Upper lobe of right lung (tissue), 1 donor: ENCODE measurements at regions not wholly inside any gene's neighbourhood (a gene's known extent, or its start where the extent isn't known, plus 50 kb on each side); places are given as distances from the start of the nearest gene placed in this dataset.
"Not testable (repeated sequence)": the region's sequence is repeated elsewhere in the genome, so short reads cannot be mapped to it uniquely, and the experiment has no call there.

Experiments
- ATAC-seq: fragments of 200-7000 bp; cut with Tn5 transposase; one replicate; pipeline ENCODE4 v1.9.1; 2020; ENCODE audit warnings: mild to moderate bottlenecking, moderate library complexity
- DNase-seq: peaks from one replicate; pipeline ENCODE4 v3.0.0-alpha.2; 2020
- H3K27ac ChIP-seq: fragments of 200-600 bp; one replicate; pipeline ENCODE4 v1.8.0; 2022
- H3K27me3 ChIP-seq: fragments of 200-600 bp; one replicate; pipeline ENCODE4 v1.8.0; 2022; ENCODE audit warnings: mild to moderate bottlenecking
- H3K36me3 ChIP-seq: fragments of 200-600 bp; one replicate; pipeline ENCODE4 v1.8.0; 2022
- H3K4me1 ChIP-seq: fragments of 200-600 bp; one replicate; pipeline ENCODE4 v1.8.0; 2022
- H3K4me3 ChIP-seq: fragments of 200-600 bp; one replicate; pipeline ENCODE4 v1.8.0; 2022; ENCODE audit warnings: mild to moderate bottlenecking
- H3K9me3 ChIP-seq: fragments of 200-600 bp; one replicate; pipeline ENCODE4 v1.8.0; 2022
- intact Hi-C: fragments of 100-400 bp; cut with DNase I; formaldehyde crosslinking; loops from one replicate; pipeline ENCODE4 v1.11.0; 2022
- TF ChIP-seq, protein P1 (sequence below): fragments of 200-600 bp; IDR thresholded peaks from one replicate; pipeline ENCODE4 v1.8.0; 2022; ENCODE audit warnings: antibody characterized with exemption
- donor health status: DM: no; HTN: yes; CAD: no; lungs with severe emphysema.

DNA sequence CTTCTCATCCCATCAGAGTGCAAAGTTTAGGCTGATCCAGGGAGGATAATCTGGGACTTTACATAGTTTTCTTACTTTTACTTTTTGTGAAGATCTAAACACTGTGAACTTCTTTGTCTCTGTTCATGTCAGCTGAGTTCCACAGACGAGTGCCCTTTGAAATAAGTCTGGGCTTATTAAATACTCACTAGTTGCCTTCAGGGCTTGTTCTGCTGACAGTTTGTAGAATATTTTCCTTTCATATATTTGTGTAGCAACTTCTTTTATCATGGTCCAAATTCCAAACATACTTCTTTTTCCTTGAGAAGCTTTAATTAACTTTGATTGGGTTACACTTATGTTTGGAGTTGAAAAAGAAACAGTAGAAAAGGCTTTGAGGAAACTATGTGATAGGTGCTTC is 109.6 kb downstream of the SH2D1A start:
- intact Hi-C loops, result no loop called here
- no peaks in the 10 kb centered on the region for H3K4me1 ChIP-seq
- H3K9me3 ChIP-seq, result no peaks in the 10 kb centered on the region
- no peaks in the 10 kb centered on the region for H3K36me3 ChIP-seq
- H3K27me3 ChIP-seq, result no peaks in the 10 kb centered on the region
- H3K4me3 ChIP-seq, result no peak overlapping the region
- TF ChIP-seq, protein P1, sequence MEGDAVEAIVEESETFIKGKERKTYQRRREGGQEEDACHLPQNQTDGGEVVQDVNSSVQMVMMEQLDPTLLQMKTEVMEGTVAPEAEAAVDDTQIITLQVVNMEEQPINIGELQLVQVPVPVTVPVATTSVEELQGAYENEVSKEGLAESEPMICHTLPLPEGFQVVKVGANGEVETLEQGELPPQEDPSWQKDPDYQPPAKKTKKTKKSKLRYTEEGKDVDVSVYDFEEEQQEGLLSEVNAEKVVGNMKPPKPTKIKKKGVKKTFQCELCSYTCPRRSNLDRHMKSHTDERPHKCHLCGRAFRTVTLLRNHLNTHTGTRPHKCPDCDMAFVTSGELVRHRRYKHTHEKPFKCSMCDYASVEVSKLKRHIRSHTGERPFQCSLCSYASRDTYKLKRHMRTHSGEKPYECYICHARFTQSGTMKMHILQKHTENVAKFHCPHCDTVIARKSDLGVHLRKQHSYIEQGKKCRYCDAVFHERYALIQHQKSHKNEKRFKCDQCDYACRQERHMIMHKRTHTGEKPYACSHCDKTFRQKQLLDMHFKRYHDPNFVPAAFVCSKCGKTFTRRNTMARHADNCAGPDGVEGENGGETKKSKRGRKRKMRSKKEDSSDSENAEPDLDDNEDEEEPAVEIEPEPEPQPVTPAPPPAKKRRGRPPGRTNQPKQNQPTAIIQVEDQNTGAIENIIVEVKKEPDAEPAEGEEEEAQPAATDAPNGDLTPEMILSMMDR, result no peak
- H3K27ac ChIP-seq, result no peak overlapping the region
- no peak for ATAC-seq
- DNase-seq, result no peak

DNA sequence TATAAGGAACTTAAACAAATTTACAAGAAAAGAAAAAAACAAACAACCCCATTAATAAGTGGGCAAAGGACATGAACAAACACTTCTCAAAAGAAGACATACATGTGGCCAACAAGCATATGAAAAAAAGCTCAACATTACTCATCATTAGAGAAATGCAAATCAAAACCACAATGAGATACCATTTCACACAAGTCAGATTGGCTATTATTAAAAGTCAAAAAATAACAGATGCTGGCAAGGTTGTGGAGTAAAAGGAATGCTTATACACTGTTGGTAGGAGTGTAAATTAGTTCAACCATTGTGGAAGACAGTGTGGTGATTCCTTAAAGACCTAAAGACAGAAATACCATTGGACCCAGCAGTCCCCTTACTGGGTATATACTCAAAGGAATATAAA is 113.5 kb downstream of the SH2D1A start:
- H3K36me3 ChIP-seq, H3K9me3 ChIP-seq, H3K4me3 ChIP-seq, ATAC-seq, H3K27ac ChIP-seq, DNase-seq, H3K27me3 ChIP-seq, intact Hi-C loops, H3K4me1 ChIP-seq: not testable (repeated sequence)

DNA sequence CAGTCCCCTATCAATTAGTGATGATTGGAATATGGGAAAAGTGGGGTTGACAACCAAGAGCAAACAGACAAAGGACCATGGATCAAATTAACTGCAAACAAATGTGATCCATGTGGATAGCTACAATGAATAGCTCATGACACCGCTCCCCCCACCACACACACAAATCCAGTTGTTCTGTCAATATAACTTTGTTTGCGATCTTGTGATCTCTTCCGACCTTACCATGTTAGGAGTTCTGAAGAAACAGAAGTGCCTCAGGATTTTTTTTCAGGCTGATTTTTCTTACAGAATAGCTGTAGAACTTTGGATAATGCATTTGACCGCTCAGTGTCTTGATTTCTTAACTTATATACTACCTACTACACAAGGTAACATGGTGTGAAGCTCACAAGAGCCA is 116.6 kb downstream of the SH2D1A start:
- no peak for DNase-seq

DNA sequence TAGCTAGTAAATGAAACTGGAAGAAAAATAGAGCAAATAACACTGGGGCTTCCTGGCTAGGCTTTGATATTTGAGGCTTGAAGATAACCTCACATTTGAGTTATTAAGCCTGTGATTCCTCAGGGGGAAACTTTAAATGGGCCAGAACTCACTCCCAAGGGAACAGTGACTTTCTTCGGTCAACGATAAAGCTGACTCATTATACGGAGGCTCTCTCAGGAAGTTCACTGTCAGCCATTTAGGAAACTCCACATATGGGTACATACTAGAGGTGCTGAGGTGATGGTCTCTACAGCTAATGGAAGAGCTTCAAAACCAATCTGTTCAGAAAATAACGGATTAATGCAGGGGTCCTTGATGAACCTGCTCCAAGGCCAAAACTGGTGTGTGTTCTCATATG is 120.8 kb downstream of the SH2D1A start:
- Histone ChIP-seq H3K4me1 (no peaks in the 10 kb centered on the region), H3K9me3 (no peaks in the 10 kb centered on the region), H3K36me3 (no peaks in the 10 kb centered on the region), H3K4me3 (no peak overlapping the region), H3K27me3 (no peaks in the 10 kb centered on the region), H3K27ac (no peak overlapping the region)
- TF ChIP-seq, protein P1, result no peak
- intact Hi-C loops, result no loop called here
- DNase-seq (no peak), ATAC-seq (no peak)

More for the DNA sequence above, 116.6 kb downstream of the SH2D1A start:
- Histone ChIP-seq H3K4me1 (no peaks in the 10 kb centered on the region), H3K36me3 (no peaks in the 10 kb centered on the region), H3K27me3 (no peaks in the 10 kb centered on the region), H3K9me3 (no peaks in the 10 kb centered on the region), H3K27ac (no peak overlapping the region), H3K4me3 (no peak overlapping the region)
- no peak for ATAC-seq
- intact Hi-C loops, result no loop called here
- TF ChIP-seq, protein P1, result no peak

DNA sequence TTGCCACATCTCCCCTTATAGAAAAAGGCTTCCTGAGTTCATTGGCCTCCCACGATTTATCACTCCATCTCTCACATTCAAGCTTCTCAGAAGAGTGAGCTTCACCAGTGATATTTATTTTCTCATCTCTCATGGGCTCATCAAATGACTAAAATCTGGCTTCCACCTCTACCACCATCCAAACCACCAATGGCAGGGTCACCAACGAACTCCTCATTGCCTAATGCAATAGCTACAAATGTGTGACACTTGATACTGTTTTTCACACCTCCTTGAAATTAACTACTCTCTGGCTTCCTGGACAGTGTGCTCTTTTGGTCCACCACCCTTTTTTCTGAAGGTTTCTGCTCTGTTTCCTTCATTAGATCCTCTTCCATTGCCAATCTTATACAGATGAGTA is 129.0 kb downstream of the SH2D1A start:
- intact Hi-C loops, result no loop called here
- DNase-seq (no peak), ATAC-seq (no peak)
- Histone ChIP-seq H3K4me1 (no peaks in the 10 kb centered on the region), H3K4me3 (no peak overlapping the region), H3K27ac (no peak overlapping the region), H3K9me3 (no peaks in the 10 kb centered on the region), H3K36me3 (no peaks in the 10 kb centered on the region), H3K27me3 (no peaks in the 10 kb centered on the region)
- TF ChIP-seq, protein P1, result no peak

DNA sequence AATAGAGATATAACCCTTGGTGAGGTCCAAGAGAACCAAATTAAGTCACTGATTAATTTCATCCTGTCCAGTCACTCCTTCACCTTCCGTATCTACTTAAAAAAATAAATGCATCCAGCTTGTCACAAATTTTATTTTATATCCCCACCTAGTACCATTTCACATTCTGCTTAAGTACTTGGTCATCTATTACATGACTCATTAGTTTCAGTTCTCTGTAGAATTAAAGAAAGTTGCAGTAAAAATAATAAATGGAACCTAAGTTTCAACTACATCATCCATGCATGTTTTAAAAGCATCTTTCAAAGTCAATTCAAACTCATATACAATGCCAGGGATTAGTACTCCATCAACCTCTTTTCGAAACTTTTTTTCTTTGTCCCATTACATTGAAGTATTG is 130.2 kb downstream of the SH2D1A start:
- no peak for ATAC-seq
- no peak for DNase-seq
- Histone ChIP-seq H3K36me3 (no peaks in the 10 kb centered on the region), H3K9me3 (no peaks in the 10 kb centered on the region), H3K4me1 (no peaks in the 10 kb centered on the region), H3K4me3 (no peak overlapping the region), H3K27ac (no peak overlapping the region), H3K27me3 (no peaks in the 10 kb centered on the region)
- TF ChIP-seq, protein P1, result no peak
- intact Hi-C loops, result no loop called here
